Hepatocyte (in vitro differentiated cells): ENCODE measurements at regions not wholly inside any gene's neighbourhood (a gene's known extent, or its start where the extent isn't known, plus 50 kb on each side); places are given as distances from the start of the nearest gene placed in this dataset.
A peak's percentile ranks its signal among the peaks of the same experiment; 100 is the strongest.

ENCODE experiments used
- DNase-seq: peaks from one replicate; pipeline ENCODE4 v3.0.0-alpha.2; 2016; ENCODE audit warnings: low spot score
- H2AFZ ChIP-seq: fragments of 200-600 bp; sonication (generic); 2 replicates; pipeline ENCODE4 v1.6.0; 2016; ENCODE audit warnings: antibody characterized with exemption, mild to moderate bottlenecking
- H3K27ac ChIP-seq: fragments of 200-600 bp; sonication (generic); 2 replicates; pipeline ENCODE4 v1.5.1; 2016; ENCODE audit warnings: mild to moderate bottlenecking
- H3K27me3 ChIP-seq: fragments of 200-600 bp; sonication (generic); 2 replicates; pipeline ENCODE4 v1.6.1; 2016
- H3K36me3 ChIP-seq: fragments of 200-600 bp; sonication (generic); replicated peaks from 2 replicates; pipeline ENCODE4 v1.5.1; 2016; ENCODE audit warnings: low read depth; ENCODE audit not compliant: insufficient read depth
- H3K4me1 ChIP-seq: fragments of 200-600 bp; sonication (generic); 2 replicates; pipeline ENCODE4 v1.5.1; 2016; ENCODE audit warnings: mild to moderate bottlenecking, moderate library complexity; ENCODE audit not compliant: insufficient read depth
- H3K4me2 ChIP-seq: fragments of 200-600 bp; sonication (generic); 2 replicates; pipeline ENCODE4 v1.6.0; 2016
- H3K4me3 ChIP-seq: fragments of 200-600 bp; sonication (generic); 2 replicates; pipeline ENCODE4 v1.5.1; 2016; ENCODE audit warnings: mild to moderate bottlenecking
- H3K79me2 ChIP-seq: fragments of 200-600 bp; sonication (generic); 2 replicates; pipeline ENCODE4 v1.6.0; 2017; ENCODE audit warnings: mild to moderate bottlenecking
- H3K9me2 ChIP-seq: fragments of 200-600 bp; sonication (generic); replicated peaks from 2 replicates; pipeline ENCODE4 v1.6.0; 2017; ENCODE audit warnings: mild to moderate bottlenecking; ENCODE audit not compliant: insufficient read depth
- H3K9me3 ChIP-seq: fragments of 200-600 bp; sonication (generic); 2 replicates; pipeline ENCODE4 v1.5.1; 2016; ENCODE audit warnings: low read depth, mild to moderate bottlenecking
- H4K20me1 ChIP-seq: fragments of 200-600 bp; sonication (generic); 2 replicates; pipeline ENCODE4 v1.6.0; 2016; ENCODE audit warnings: mild to moderate bottlenecking; ENCODE audit not compliant: insufficient read depth, poor library complexity, severe bottlenecking
- CTCF ChIP-seq: fragments of 200-600 bp; sonication (generic); IDR thresholded peaks from 2 replicates; pipeline ENCODE4 v1.5.1; 2016; ENCODE audit warnings: antibody characterized with exemption, mild to moderate bottlenecking; ENCODE audit not compliant: poor library complexity
- EZH2 ChIP-seq: fragments of 200-600 bp; sonication (generic); IDR thresholded peaks from 2 replicates; pipeline ENCODE4 v1.6.1; 2016; ENCODE audit warnings: antibody characterized with exemption, mild to moderate bottlenecking, borderline replicate concordance
- EZH2phosphoT487 ChIP-seq: fragments of 200-600 bp; sonication (generic); IDR thresholded peaks from one replicate; pipeline ENCODE4 v1.6.1; 2018; ENCODE audit warnings: antibody characterized with exemption, mild to moderate bottlenecking, low read depth, moderate library complexity; ENCODE audit not compliant: unreplicated experiment, severe bottlenecking
- WGBS: methylation state at CpG from one replicate; pipeline ENCODE4 v1.1.6; 2016; ENCODE audit warnings: low lambda C conversion rate; ENCODE audit errors: missing lambda C conversion rate; 5-methylcytosine and 5-hydroxymethylcytosine counted together

- Histone ChIP-seq H3K9me3 (no peaks in the 10 kb centered on the region), H3K9me2 (no peaks in the 10 kb centered on the region)
Observed at GRCh38 chr6:155549928-155550327, 94.3 kb upstream of the NOX3 start.

GRCh38 chr6:155549028-155549798 lies 93.6 kb upstream of the NOX3 start:
- Histone ChIP-seq H3K4me1 (no peaks in the 10 kb centered on the region), H3K79me2 (no peaks in the 10 kb centered on the region), H3K36me3 (no peaks in the 10 kb centered on the region), H3K27ac (peak overlapping the region; percentile 21), H3K4me3 (no peak overlapping the region), H3K9me3 (no peaks in the 10 kb centered on the region), H3K4me2 (no peak overlapping the region), H3K27me3 (no peaks in the 10 kb centered on the region), H2AFZ (no peak overlapping the region), H3K9me2 (no peaks in the 10 kb centered on the region), H4K20me1 (no peaks in the 10 kb centered on the region)
- no peak for DNase-seq
- TF ChIP-seq EZH2 = no peak
- no peak for TF ChIP-seq CTCF
- TF ChIP-seq EZH2phosphoT487 = no peak
- WGBS = 91% methylated on average over 9 of the region's 9 CpGs

More at GRCh38 chr6:155549928-155550327, 94.3 kb upstream of the NOX3 start:
- 80% methylated on average over 4 of the region's 4 CpGs for WGBS
- no peaks in the 10 kb centered on the region for H3K79me2 ChIP-seq
- H3K27me3 ChIP-seq = no peaks in the 10 kb centered on the region
- H3K27ac ChIP-seq = peak overlapping the region; percentile 21
- peak; percentile 6 for DNase-seq
- no peak overlapping the region for H3K4me2 ChIP-seq
- no peak overlapping the region for H3K4me3 ChIP-seq
- H3K4me1 ChIP-seq = no peaks in the 10 kb centered on the region
- no peak overlapping the region for H2AFZ ChIP-seq
- no peaks in the 10 kb centered on the region for H3K36me3 ChIP-seq
- H4K20me1 ChIP-seq = no peaks in the 10 kb centered on the region
- no peak for TF ChIP-seq CTCF
- TF ChIP-seq EZH2phosphoT487 = no peak

GRCh38 chr6:155548576-155548975 lies 92.9 kb upstream of the NOX3 start:
- Histone ChIP-seq H2AFZ (no peak overlapping the region), H3K27me3 (no peaks in the 10 kb centered on the region), H3K9me2 (no peaks in the 10 kb centered on the region), H4K20me1 (no peaks in the 10 kb centered on the region), H3K79me2 (no peaks in the 10 kb centered on the region), H3K4me3 (no peak overlapping the region), H3K4me1 (no peaks in the 10 kb centered on the region), H3K4me2 (no peak overlapping the region), H3K9me3 (no peaks in the 10 kb centered on the region), H3K27ac (no peak overlapping the region), H3K36me3 (no peaks in the 10 kb centered on the region)
- TF ChIP-seq EZH2phosphoT487 (no peak), EZH2 (no peak), CTCF (no peak)
- DNase-seq = no peak
- 94% methylated on average over 4 of the region's 4 CpGs for WGBS
